SU-DHL-6 (cell line): ENCODE measurements at regions not wholly inside any gene's neighbourhood (a gene's known extent, or its start where the extent isn't known, plus 50 kb on each side); places are given as distances from the start of the nearest gene placed in this dataset.

Experiments used
- H2AFZ ChIP-seq: fragments of 200-600 bp; sonication (generic); 2 replicates; pipeline ENCODE4 v1.6.1; 2014; ENCODE audit warnings: low read depth, mild to moderate bottlenecking, moderate library complexity, mixed read lengths, antibody characterized with exemption, low read length; ENCODE audit not compliant: severe bottlenecking
- H3F3A ChIP-seq: fragments of 200-600 bp; shearing (Covaris generic); 2 replicates; pipeline ENCODE4 v1.6.0; 2016; ENCODE audit warnings: antibody characterized with exemption, mild to moderate bottlenecking; ENCODE audit not compliant: insufficient read depth
- H3K27ac ChIP-seq: fragments of 200-600 bp; sonication (generic); 2 replicates; pipeline ENCODE4 v1.5.1; 2016; ENCODE audit warnings: low read depth, mild to moderate bottlenecking, low read length, moderate library complexity, mixed read lengths
- H3K27me3 ChIP-seq: fragments of 200-600 bp; sonication (generic), shearing (Covaris generic); 2 replicates; pipeline ENCODE4 v1.6.0; 2014; ENCODE audit warnings: mild to moderate bottlenecking, low read length
- H3K36me3 ChIP-seq: fragments of 200-600 bp; sonication (generic); 2 replicates; pipeline ENCODE4 v1.6.1; 2014; ENCODE audit warnings: mild to moderate bottlenecking, low read length, mixed read lengths
- H3K4me2 ChIP-seq: fragments of 300-600, 200-600 bp; shearing (Covaris generic), sonication (generic); 2 replicates; pipeline ENCODE4 v1.6.0; 2014; ENCODE audit warnings: low read length, low read depth, mild to moderate bottlenecking; ENCODE audit not compliant: poor library complexity, severe bottlenecking
- H3K4me3 ChIP-seq: fragments of 200-600 bp; sonication (generic); 2 replicates; pipeline ENCODE4 v1.5.1; 2014; ENCODE audit warnings: antibody characterized with exemption, low read length, mild to moderate bottlenecking, mixed read lengths; ENCODE audit not compliant: insufficient read depth, poor library complexity, severe bottlenecking
- H3K79me2 ChIP-seq: fragments of 200-600 bp; sonication (generic); 2 replicates; pipeline ENCODE4 v1.6.1; 2014; ENCODE audit warnings: mild to moderate bottlenecking, low read length, moderate library complexity; ENCODE audit not compliant: insufficient read depth
- H3K9ac ChIP-seq: fragments of 200-600 bp; sonication (generic); 2 replicates; pipeline ENCODE4 v1.7.0; 2014; ENCODE audit warnings: mild to moderate bottlenecking, low read length
- H3K9me2 ChIP-seq: fragments of 200-600 bp; sonication (generic); replicated peaks from 2 replicates; pipeline ENCODE4 v1.6.1; 2014; ENCODE audit warnings: low read length; ENCODE audit not compliant: insufficient read depth
- H3K9me3 ChIP-seq: fragments of 200-600 bp; sonication (generic); 2 replicates; pipeline ENCODE4 v1.6.1; 2014; ENCODE audit warnings: low read length, mixed read lengths; ENCODE audit not compliant: insufficient read depth
- H4K20me1 ChIP-seq: fragments of 200-600 bp; sonication (generic); 2 replicates; pipeline ENCODE4 v1.6.1; 2014; ENCODE audit warnings: low read depth, mild to moderate bottlenecking, antibody characterized with exemption, low read length, moderate library complexity, mixed read lengths
- EZH2phosphoT487 ChIP-seq: fragments of 200-600 bp; sonication (generic), shearing (Covaris generic); conservative IDR thresholded peaks from 2 replicates; pipeline ENCODE4 v1.6.1; 2018; ENCODE audit warnings: mild to moderate bottlenecking, antibody characterized with exemption, low read length, moderate library complexity, mixed read lengths
- TF ChIP-seq, protein P1 (sequence below): fragments of 200-600 bp; sonication (generic); IDR thresholded peaks from one replicate; pipeline ENCODE4 v1.5.1; 2017; ENCODE audit warnings: antibody characterized with exemption, mild to moderate bottlenecking, low read length, moderate library complexity; ENCODE audit not compliant: insufficient read depth, poor library complexity, severe bottlenecking

DNA sequence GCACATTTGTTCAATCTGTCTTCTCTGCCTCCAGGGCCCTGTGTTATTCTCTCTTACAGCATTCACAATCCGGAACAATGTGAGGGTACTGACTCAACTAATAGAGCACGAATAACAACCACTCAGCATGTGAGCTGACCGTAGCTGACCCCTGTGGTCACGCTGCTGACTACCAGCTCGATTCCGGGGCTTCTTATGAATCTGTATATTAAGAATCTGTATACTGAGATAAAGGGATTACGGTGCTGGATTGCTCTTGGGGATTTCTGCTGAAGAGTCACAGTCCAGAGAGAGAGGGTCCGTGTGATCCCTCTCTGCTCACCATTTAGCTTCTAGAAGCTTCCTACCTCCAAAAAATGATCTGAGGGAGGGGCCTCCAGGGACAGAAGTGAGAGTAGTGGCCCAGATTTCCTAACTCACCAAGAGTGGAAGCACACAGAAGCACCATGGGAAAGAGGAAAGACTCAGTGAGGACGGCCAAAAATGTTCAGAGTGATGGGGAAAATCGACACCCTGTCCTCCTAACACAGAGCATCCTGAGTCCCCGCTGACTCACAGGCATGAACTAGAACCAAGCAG is 156.2 kb downstream of the THBS2 start:
- Histone ChIP-seq H4K20me1 (no peaks in the 10 kb centered on the region), H3K4me2 (no peak overlapping the region), H3K79me2 (no peaks in the 10 kb centered on the region), H3K4me3 (no peak overlapping the region), H3K27me3 (no peaks in the 10 kb centered on the region), H3F3A (no peaks in the 10 kb centered on the region), H3K27ac (no peak overlapping the region), H2AFZ (no peak overlapping the region), H3K9me2 (no peaks in the 10 kb centered on the region), H3K9ac (no peak overlapping the region), H3K9me3 (no peaks in the 10 kb centered on the region), H3K36me3 (no peaks in the 10 kb centered on the region)
- TF ChIP-seq EZH2phosphoT487 = no peak
- TF ChIP-seq, protein P1, sequence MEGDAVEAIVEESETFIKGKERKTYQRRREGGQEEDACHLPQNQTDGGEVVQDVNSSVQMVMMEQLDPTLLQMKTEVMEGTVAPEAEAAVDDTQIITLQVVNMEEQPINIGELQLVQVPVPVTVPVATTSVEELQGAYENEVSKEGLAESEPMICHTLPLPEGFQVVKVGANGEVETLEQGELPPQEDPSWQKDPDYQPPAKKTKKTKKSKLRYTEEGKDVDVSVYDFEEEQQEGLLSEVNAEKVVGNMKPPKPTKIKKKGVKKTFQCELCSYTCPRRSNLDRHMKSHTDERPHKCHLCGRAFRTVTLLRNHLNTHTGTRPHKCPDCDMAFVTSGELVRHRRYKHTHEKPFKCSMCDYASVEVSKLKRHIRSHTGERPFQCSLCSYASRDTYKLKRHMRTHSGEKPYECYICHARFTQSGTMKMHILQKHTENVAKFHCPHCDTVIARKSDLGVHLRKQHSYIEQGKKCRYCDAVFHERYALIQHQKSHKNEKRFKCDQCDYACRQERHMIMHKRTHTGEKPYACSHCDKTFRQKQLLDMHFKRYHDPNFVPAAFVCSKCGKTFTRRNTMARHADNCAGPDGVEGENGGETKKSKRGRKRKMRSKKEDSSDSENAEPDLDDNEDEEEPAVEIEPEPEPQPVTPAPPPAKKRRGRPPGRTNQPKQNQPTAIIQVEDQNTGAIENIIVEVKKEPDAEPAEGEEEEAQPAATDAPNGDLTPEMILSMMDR = no peak

DNA sequence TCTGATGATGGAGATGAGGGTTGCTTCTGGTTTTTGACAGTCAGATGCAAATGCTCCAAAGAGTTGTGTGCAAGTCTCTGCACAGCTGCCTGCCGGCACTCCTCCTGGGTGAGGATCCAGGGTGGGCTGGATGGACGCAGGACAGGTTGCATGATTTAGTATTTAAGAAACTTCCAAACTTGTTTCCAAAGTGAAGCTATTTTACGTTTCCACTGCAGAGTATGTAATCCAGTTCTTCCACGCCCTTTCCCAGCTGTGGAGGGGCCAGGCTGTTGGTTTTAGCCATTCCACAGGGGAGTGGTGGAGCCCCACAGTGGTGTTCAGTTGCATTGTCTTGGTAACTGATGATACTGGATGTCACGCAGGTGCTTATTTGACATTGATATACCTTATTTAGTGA is 157.3 kb downstream of the THBS2 start:
- no peaks in the 10 kb centered on the region for H3K79me2 ChIP-seq
- no peaks in the 10 kb centered on the region for H3K27me3 ChIP-seq
- no peak overlapping the region for H3K27ac ChIP-seq
- no peaks in the 10 kb centered on the region for H3K36me3 ChIP-seq
- no peak overlapping the region for H3K9ac ChIP-seq
- TF ChIP-seq, protein P1 = no peak
- TF ChIP-seq EZH2phosphoT487 = no peak
- no peaks in the 10 kb centered on the region for H4K20me1 ChIP-seq
- H3F3A ChIP-seq = no peaks in the 10 kb centered on the region
- no peaks in the 10 kb centered on the region for H3K9me3 ChIP-seq
- no peaks in the 10 kb centered on the region for H3K9me2 ChIP-seq
- H3K4me2 ChIP-seq = no peak overlapping the region
- H3K4me3 ChIP-seq = no peak overlapping the region
- no peak overlapping the region for H2AFZ ChIP-seq

DNA sequence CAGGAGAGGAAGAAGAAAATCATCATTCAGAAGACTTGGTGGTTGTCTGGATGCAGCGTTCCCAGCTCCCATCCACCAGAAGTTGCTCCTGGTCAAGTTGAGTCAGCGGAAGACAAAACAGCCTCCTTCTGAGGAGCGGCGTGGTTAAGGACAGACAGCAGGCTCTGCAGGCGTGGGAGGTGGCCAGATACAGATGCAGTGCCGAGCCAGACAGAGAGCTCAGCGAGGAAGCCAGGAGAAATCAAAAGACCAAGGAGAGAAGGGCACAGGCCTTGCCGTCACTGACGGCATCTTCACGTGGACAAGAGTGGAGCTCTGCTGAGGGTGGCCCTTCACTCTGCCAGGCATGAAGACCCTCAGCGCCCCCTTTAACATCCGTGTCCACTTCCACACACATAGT is 158.5 kb downstream of the THBS2 start:
- no peaks in the 10 kb centered on the region for H3K9me2 ChIP-seq
- no peak overlapping the region for H3K9ac ChIP-seq
- H3F3A ChIP-seq = no peaks in the 10 kb centered on the region
- peaks cover 10% of the 10 kb centered on the region; the same call in 1 of the 2 replicates for H3K9me3 ChIP-seq
- no peaks in the 10 kb centered on the region for H3K79me2 ChIP-seq
- no peak overlapping the region for H3K4me3 ChIP-seq
- H3K4me2 ChIP-seq = no peak overlapping the region
- no peaks in the 10 kb centered on the region for H4K20me1 ChIP-seq
- H3K27ac ChIP-seq = no peak overlapping the region
- H2AFZ ChIP-seq = no peak overlapping the region
- no peaks in the 10 kb centered on the region for H3K36me3 ChIP-seq
- no peaks in the 10 kb centered on the region for H3K27me3 ChIP-seq
- TF ChIP-seq, protein P1 = no peak
- no peak for TF ChIP-seq EZH2phosphoT487
